ENCODE measurements at regions not wholly inside any gene's neighbourhood (a gene's known extent, or its start where the extent isn't known, plus 50 kb on each side); places are given as distances from the start of the nearest gene placed in this dataset.

GRCh38 chr5:172550996-172551395 lies 90.1 kb upstream of the NEURL1B start:
- TF ChIP-seq ISL1 (CRISPR knock-in tag; IDR thresholded peaks at IDR 0.05) (no peak), ESRRG (CRISPR knock-in tag; IDR thresholded peaks at IDR 0.05) (no peak), OSR1 (CRISPR knock-in tag; IDR thresholded peaks at IDR 0.05) (no peak), ZNF8 (CRISPR knock-in tag; IDR thresholded peaks at IDR 0.05) (no peak), ZNF70 (CRISPR knock-in tag; IDR thresholded peaks at IDR 0.05) (no peak), TOX (CRISPR knock-in tag; IDR thresholded peaks at IDR 0.05; ENCODE audit: borderline replicate concordance) (no peak), BACH2 (CRISPR knock-in tag; IDR thresholded peaks at IDR 0.05; ENCODE audit: borderline replicate concordance) (no peak), ZFP30 (CRISPR knock-in tag; IDR thresholded peaks at IDR 0.05) (no peak), CREB5 (CRISPR knock-in tag; IDR thresholded peaks at IDR 0.05; ENCODE audit: low read depth) (no peak), CSDC2 (CRISPR knock-in tag; IDR thresholded peaks at IDR 0.05) (no peak), TSHZ2 (CRISPR knock-in tag; IDR thresholded peaks at IDR 0.05) (no peak)
- no peak for ATAC-seq

GRCh38 chr5:172550096-172550765 lies 90.8 kb upstream of the NEURL1B start:
- TF ChIP-seq ARNTL (CRISPR knock-in tag; IDR thresholded peaks at IDR 0.05; ENCODE audit: borderline replicate concordance, low read depth), result no peak
- TF ChIP-seq, protein P1, sequence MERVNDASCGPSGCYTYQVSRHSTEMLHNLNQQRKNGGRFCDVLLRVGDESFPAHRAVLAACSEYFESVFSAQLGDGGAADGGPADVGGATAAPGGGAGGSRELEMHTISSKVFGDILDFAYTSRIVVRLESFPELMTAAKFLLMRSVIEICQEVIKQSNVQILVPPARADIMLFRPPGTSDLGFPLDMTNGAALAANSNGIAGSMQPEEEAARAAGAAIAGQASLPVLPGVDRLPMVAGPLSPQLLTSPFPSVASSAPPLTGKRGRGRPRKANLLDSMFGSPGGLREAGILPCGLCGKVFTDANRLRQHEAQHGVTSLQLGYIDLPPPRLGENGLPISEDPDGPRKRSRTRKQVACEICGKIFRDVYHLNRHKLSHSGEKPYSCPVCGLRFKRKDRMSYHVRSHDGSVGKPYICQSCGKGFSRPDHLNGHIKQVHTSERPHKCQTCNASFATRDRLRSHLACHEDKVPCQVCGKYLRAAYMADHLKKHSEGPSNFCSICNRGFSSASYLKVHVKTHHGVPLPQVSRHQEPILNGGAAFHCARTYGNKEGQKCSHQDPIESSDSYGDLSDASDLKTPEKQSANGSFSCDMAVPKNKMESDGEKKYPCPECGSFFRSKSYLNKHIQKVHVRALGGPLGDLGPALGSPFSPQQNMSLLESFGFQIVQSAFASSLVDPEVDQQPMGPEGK (CRISPR knock-in tag; IDR thresholded peaks at IDR 0.05; ENCODE audit: borderline replicate concordance), result no peak
- ATAC-seq, result no peak

DNA sequence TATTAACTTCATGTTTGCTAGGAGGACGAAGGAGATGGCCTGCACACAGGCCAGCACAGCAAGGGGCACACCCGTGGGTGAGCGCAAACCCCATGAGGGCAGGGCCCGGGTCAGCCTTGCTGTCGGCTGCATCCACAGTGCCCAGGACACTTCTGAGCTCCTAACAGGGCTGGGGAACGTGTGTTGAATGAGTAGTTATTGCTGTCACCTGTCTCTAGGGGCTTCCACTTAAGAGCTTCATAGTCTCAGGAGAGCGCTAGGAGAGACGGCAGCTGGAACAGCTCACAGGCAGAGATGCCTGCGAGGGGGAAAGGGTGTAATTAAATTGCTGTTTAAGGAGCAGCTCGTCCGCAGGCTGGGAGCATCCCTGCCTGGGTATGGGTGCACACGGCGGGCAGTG lies 91.4 kb upstream of the NEURL1B start:
- no peak for ATAC-seq
- no peak for TF ChIP-seq TCF4 (CRISPR knock-in tag; IDR thresholded peaks at IDR 0.05; ENCODE audit: borderline replicate concordance)
- no peak for TF ChIP-seq ZC3H10 (CRISPR knock-in tag; IDR thresholded peaks at IDR 0.05)
- no peak for TF ChIP-seq ZNF8 (CRISPR knock-in tag; IDR thresholded peaks at IDR 0.05)
- no peak for TF ChIP-seq GLIS3 (CRISPR knock-in tag; IDR thresholded peaks at IDR 0.05)
- TF ChIP-seq ZNF70 (CRISPR knock-in tag; IDR thresholded peaks at IDR 0.05), result no peak
- TF ChIP-seq OSR1 (CRISPR knock-in tag; IDR thresholded peaks at IDR 0.05), result no peak
- no peak for TF ChIP-seq ZNF565 (CRISPR knock-in tag; conservative IDR thresholded peaks at IDR 0.05; ENCODE audit: low read depth)
- no peak for TF ChIP-seq SNAI2 (CRISPR knock-in tag; IDR thresholded peaks at IDR 0.05)
- no peak for TF ChIP-seq ARNTL (CRISPR knock-in tag; IDR thresholded peaks at IDR 0.05; ENCODE audit: borderline replicate concordance, low read depth)
- TF ChIP-seq PPARA (CRISPR knock-in tag; IDR thresholded peaks at IDR 0.05; ENCODE audit: borderline replicate concordance), result no peak
- TF ChIP-seq CREB5 (CRISPR knock-in tag; IDR thresholded peaks at IDR 0.05; ENCODE audit: low read depth), result no peak
- TF ChIP-seq ESRRG (CRISPR knock-in tag; IDR thresholded peaks at IDR 0.05), result no peak
- TF ChIP-seq, protein P1 (CRISPR knock-in tag; IDR thresholded peaks at IDR 0.05; ENCODE audit: borderline replicate concordance), result no peak
- TF ChIP-seq CSDC2 (CRISPR knock-in tag; IDR thresholded peaks at IDR 0.05), result no peak
- TF ChIP-seq CSRNP3 (CRISPR knock-in tag; IDR thresholded peaks at IDR 0.05), result no peak
- TF ChIP-seq ZFP3 (CRISPR knock-in tag; IDR thresholded peaks at IDR 0.05), result no peak
- TF ChIP-seq, protein P2, sequence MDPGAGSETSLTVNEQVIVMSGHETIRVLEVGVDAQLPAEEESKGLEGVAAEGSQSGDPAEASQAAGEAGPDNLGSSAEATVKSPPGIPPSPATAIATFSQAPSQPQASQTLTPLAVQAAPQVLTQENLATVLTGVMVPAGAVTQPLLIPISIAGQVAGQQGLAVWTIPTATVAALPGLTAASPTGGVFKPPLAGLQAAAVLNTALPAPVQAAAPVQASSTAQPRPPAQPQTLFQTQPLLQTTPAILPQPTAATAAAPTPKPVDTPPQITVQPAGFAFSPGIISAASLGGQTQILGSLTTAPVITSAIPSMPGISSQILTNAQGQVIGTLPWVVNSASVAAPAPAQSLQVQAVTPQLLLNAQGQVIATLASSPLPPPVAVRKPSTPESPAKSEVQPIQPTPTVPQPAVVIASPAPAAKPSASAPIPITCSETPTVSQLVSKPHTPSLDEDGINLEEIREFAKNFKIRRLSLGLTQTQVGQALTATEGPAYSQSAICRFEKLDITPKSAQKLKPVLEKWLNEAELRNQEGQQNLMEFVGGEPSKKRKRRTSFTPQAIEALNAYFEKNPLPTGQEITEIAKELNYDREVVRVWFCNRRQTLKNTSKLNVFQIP (CRISPR knock-in tag; IDR thresholded peaks at IDR 0.05; ENCODE audit: borderline replicate concordance, low read depth), result no peak
- no peak for TF ChIP-seq BACH2 (CRISPR knock-in tag; IDR thresholded peaks at IDR 0.05; ENCODE audit: borderline replicate concordance)

All from SK-N-SH treated with all-trans-retinoic acid at 6 μM for 48 hours (cell line).